ENCODE measurements at regions not wholly inside any gene's neighbourhood (a gene's known extent, or its start where the extent isn't known, plus 50 kb on each side); places are given as distances from the start of the nearest gene placed in this dataset.
"Not testable (repeated sequence)": the region's sequence is repeated elsewhere in the genome, so short reads cannot be mapped to it uniquely, and the experiment has no call there.

DNA sequence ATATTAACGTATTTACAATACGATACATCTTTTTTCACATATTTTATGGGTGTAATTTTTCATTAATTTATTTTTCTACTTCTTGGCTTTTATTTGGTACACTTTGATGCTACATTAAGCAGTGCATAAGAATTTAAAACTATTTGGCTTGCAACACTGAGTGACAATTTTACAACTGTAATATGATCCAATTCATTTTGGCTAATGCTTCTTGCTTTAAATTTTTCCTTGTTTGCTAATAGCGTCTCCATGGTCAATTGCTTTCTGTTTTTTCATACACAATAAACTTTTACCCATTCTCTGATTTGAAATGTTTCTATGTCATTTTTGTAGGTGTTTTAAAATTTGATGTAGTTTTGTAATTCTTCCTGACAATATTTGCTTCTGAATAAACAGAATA is 773.2 kb downstream of the FAM181B start:
- Mint-ChIP-seq H3K36me3 (ENCODE audit: low read depth) (no peaks in the 10 kb centered on the region), H3K27me3 (ENCODE audit: low read depth) (no peaks in the 10 kb centered on the region), H3K27ac (ENCODE audit: unreplicated experiment) (no peak overlapping the region), H3K4me1 (no peaks in the 10 kb centered on the region), H3K4me3 (no peak overlapping the region), H3K9me3 (peaks cover 3% of the 10 kb centered on the region)
- TF ChIP-seq, protein P1, sequence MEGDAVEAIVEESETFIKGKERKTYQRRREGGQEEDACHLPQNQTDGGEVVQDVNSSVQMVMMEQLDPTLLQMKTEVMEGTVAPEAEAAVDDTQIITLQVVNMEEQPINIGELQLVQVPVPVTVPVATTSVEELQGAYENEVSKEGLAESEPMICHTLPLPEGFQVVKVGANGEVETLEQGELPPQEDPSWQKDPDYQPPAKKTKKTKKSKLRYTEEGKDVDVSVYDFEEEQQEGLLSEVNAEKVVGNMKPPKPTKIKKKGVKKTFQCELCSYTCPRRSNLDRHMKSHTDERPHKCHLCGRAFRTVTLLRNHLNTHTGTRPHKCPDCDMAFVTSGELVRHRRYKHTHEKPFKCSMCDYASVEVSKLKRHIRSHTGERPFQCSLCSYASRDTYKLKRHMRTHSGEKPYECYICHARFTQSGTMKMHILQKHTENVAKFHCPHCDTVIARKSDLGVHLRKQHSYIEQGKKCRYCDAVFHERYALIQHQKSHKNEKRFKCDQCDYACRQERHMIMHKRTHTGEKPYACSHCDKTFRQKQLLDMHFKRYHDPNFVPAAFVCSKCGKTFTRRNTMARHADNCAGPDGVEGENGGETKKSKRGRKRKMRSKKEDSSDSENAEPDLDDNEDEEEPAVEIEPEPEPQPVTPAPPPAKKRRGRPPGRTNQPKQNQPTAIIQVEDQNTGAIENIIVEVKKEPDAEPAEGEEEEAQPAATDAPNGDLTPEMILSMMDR (conservative IDR thresholded peaks at IDR 0.05), result no peak
- DNase-seq (ENCODE audit: low read depth, low spot score), result no peak

DNA sequence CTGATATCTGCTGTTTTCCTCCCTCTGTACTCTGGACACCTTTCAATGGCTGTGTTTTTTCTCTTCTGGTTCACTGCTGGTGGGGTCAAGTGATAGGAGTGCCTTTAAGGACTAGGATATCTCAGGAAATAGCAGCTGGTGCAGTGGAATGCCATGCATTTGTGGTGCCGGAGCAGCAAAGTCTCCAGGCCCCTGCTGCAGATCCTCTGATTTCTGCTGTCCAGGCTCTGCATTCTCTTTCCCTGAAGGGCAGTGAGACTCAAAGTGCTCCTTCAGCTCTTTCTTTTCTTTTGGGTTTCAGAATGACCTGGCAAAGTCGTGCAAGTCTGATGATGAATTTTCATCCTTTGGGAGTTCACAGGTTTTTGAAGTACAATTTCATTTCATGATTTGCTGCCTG is 774.3 kb downstream of the FAM181B start:
- H3K4me1 Mint-ChIP-seq, result no peaks in the 10 kb centered on the region
- H3K27ac Mint-ChIP-seq (ENCODE audit: unreplicated experiment), result no peak overlapping the region
- TF ChIP-seq, protein P1 (conservative IDR thresholded peaks at IDR 0.05), result no peak
- no peaks in the 10 kb centered on the region for H3K27me3 Mint-ChIP-seq (ENCODE audit: low read depth)
- H3K9me3 Mint-ChIP-seq, result peaks cover 5% of the 10 kb centered on the region
- H3K4me3 Mint-ChIP-seq, result no peak overlapping the region
- no peaks in the 10 kb centered on the region for H3K36me3 Mint-ChIP-seq (ENCODE audit: low read depth)
- no peak for DNase-seq (ENCODE audit: low read depth, low spot score)

DNA sequence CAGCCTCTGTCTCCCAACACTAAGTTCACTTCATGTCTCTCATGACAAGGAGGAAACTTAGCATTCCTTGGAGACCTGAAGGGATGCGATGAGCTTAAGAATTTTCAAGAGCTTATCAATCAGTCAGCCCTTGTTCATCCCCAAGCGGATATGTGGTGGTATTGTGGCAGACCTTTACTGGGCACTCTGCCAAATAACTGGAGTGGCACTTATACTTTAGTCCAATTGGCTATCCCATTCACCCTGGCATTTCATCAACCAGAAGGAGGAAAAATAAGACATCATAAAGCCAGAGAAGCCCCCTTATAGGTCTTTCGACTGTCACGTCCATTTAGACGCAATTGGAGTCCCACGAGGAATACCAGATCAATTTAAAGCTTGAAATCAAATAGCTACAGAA is 779.4 kb downstream of the FAM181B start:
- not testable (repeated sequence) for H3K9me3 Mint-ChIP-seq; H3K27ac Mint-ChIP-seq (ENCODE audit: unreplicated experiment); DNase-seq (ENCODE audit: low read depth, low spot score); H3K36me3 Mint-ChIP-seq (ENCODE audit: low read depth); H3K4me3 Mint-ChIP-seq; H3K27me3 Mint-ChIP-seq (ENCODE audit: low read depth); H3K4me1 Mint-ChIP-seq

DNA sequence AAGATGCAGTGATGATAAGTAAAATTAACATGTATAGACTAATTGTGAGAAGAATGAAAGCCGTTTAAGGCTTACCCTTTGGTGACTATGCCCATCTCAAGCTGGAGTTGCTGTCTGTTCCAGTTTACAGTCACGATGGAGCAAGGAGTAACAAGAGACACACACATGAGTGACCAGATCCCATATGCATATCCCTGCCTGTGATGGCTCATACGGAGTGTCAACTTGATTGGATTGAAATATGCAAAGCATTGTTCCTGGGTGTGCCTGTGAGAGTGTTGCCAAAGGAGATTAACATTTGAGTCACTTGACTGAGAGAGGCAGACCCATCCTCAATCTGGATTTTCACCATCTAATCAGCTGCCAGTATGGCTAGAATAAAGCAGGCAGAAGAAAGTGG is 786.8 kb downstream of the FAM181B start:
- H3K27ac Mint-ChIP-seq (ENCODE audit: unreplicated experiment), result no peak overlapping the region
- H3K4me3 Mint-ChIP-seq, result no peak overlapping the region
- no peaks in the 10 kb centered on the region for H3K36me3 Mint-ChIP-seq (ENCODE audit: low read depth)
- TF ChIP-seq, protein P1 (conservative IDR thresholded peaks at IDR 0.05), result no peak
- DNase-seq (ENCODE audit: low read depth, low spot score), result no peak
- peaks cover 5% of the 10 kb centered on the region for H3K27me3 Mint-ChIP-seq (ENCODE audit: low read depth)
- H3K4me1 Mint-ChIP-seq, result no peaks in the 10 kb centered on the region
- no peaks in the 10 kb centered on the region for H3K9me3 Mint-ChIP-seq

DNA sequence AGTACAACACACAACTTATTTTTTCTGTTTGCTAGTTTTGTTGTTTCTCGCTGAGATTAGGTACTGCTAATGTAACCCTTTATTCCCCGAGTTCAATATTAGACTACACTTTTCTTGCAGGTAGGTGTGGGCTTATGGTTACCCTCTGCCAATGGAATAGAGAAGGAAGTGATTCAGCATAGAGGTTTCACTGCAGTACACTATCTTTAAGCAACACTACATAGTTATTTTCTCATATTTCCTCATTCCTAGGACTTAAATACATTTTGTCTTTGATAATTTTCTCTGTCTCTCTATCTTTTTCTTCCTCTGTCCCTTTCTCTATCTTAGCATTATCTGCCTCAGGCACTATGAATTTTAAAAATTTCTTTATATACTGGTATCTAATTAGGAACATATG is 791.0 kb downstream of the FAM181B start:
- H3K27me3 Mint-ChIP-seq (ENCODE audit: low read depth), result peaks cover 9% of the 10 kb centered on the region
- TF ChIP-seq, protein P1 (conservative IDR thresholded peaks at IDR 0.05), result no peak
- no peaks in the 10 kb centered on the region for H3K36me3 Mint-ChIP-seq (ENCODE audit: low read depth)

DNA sequence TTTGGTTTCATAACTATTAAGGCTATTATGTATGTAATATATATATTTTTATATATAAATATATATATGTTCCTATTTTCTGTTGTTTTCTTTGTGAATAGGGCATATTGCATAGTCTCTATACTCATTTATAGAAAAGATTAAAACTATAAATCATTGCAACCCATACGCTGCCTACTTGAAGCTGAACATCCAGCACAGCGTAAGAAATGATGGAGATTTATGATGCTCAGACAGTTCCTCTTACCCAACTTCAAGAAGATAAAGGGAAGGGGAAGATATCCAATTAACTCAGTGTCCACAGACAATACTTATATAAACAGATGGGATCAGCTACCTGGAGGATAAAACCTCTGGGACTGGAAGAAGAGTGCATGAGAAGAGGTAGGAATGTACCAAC is 791.7 kb downstream of the FAM181B start:
- H3K27me3 Mint-ChIP-seq (ENCODE audit: low read depth), result peaks cover 9% of the 10 kb centered on the region
- no peaks in the 10 kb centered on the region for H3K9me3 Mint-ChIP-seq
- no peak overlapping the region for H3K27ac Mint-ChIP-seq (ENCODE audit: unreplicated experiment)
- TF ChIP-seq, protein P1 (conservative IDR thresholded peaks at IDR 0.05), result no peak
- H3K4me1 Mint-ChIP-seq, result no peaks in the 10 kb centered on the region
- no peaks in the 10 kb centered on the region for H3K36me3 Mint-ChIP-seq (ENCODE audit: low read depth)
- no peak overlapping the region for H3K4me3 Mint-ChIP-seq
- no peak for DNase-seq (ENCODE audit: low read depth, low spot score)

More for the DNA sequence above, 791.0 kb downstream of the FAM181B start:
- H3K4me1 Mint-ChIP-seq, result no peaks in the 10 kb centered on the region
- DNase-seq (ENCODE audit: low read depth, low spot score), result no peak
- H3K27ac Mint-ChIP-seq (ENCODE audit: unreplicated experiment), result no peak overlapping the region
- no peaks in the 10 kb centered on the region for H3K9me3 Mint-ChIP-seq
- H3K4me3 Mint-ChIP-seq, result no peak overlapping the region

Data from neural crest cell (in vitro differentiated cells).